GM19438 (cell line): ENCODE measurements at regions not wholly inside any gene's neighbourhood (a gene's known extent, or its start where the extent isn't known, plus 50 kb on each side); places are given as distances from the start of the nearest gene placed in this dataset.
"Not testable (repeated sequence)": the region's sequence is repeated elsewhere in the genome, so short reads cannot be mapped to it uniquely, and the experiment has no call there.

Experiments used
- ATAC-seq: cut with Tn5 transposase; IDR thresholded peaks from one replicate; pipeline ENCODE4 v1.9.1; 2021; ENCODE audit warnings: low read depth; ENCODE audit not compliant: unreplicated experiment

DNA sequence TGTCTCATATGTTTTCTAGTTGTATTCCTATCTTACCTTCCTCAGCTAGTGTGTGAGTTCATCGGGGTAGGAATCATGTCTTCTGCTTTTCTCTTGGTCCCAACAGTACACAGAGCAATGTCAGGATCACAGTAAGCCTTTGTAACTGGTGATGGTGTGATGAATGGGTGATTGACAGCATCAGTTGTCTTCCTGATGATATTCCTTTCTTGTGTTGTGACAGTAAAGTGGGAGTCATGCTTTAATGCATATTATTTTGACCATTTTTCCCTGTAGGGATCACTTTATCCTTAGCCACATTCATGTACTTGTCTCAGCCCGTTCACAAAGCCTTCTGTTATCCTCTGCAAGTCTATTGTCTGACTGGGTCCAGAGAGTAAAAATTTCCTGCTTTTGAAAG lies 501.7 kb downstream of the UTRN start:
- ATAC-seq = no peak

DNA sequence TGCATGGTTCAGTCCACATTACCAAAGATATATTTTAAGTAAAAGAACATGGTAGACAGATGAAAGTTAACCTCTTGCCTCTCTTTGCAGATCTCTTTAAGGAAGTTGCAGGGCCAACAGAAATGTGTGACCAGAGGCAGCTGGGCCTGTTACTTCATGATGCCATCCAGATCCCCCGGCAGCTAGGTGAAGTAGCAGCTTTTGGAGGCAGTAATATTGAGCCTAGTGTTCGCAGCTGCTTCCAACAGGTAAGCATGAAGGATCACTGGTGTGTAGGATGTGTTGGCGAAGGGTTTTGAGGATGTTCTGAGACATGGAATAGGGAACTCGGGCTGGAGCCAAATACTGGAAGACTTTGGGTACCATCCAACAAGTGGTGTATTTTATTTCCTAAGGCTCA lies 508.6 kb downstream of the UTRN start:
- ATAC-seq = no peak

DNA sequence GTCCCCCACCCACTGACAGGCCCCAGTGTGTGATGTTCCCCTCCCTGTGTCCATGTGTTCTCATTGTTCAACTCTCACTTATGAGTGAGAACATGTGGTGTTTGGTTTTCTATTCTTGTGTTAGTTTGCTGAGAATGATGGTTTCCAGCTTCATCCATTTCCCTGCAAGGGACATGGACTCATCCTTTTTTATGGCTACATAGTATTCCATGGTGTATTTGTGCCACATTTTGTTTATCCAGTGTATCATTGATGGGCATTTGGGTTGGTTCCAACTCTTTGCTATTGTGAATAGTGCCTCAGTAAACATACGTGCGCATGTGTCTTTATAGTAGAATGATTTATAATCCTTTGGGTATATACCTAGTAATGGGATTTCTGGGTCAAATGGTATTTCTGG lies 509.9 kb downstream of the UTRN start:
- not testable (repeated sequence) for ATAC-seq

DNA sequence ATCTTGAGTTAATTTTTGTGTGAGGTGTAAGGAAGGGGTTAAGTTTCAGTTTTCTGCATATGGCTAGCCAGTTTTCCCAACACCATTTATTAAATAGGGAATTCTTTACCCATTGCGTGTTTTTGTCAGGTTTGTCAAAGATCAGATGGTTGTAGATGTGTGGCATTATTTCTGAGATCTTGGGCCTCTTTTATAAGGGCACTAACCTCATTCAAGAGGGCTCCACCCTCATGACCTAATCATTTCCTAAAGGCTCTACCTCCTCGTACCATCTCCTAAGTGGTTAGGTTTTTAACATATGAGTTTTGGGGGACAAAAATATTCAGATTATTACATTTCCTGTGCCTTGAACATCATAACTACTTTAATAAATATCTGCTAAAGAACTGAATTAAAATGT lies 510.9 kb downstream of the UTRN start:
- no peak for ATAC-seq

DNA sequence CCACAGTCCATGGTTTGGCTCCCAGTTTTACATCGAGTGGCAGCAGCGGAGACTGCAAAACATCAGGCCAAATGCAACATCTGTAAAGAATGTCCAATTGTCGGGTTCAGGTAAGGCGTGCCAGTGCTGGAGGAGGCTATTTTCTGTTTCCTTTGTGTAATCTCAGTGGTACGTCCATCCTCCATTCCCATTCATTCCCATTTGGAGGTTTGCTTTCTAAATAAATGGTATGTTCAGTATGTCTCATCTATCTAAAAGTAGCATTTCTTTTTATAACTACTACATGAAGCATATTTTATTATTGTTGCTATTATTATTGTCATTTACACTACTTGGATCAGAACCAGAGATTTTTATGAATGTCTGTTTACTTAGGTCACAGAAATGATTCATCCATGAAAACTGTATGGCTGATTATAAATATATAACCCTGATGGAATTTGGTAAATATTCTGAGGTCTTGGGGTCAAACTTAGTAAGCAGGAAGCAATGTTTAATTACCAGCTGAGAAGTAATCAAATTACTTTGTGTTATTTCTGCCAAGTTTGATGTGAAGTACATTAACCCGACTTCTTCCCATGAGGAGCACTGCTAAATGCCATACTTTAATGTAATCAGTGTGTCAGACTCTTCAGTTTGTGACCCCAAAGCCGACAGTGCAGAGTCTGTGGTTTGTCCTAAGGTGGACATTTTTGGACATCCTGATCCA lies 512.9 kb downstream of the UTRN start:
- ATAC-seq = no peak

DNA sequence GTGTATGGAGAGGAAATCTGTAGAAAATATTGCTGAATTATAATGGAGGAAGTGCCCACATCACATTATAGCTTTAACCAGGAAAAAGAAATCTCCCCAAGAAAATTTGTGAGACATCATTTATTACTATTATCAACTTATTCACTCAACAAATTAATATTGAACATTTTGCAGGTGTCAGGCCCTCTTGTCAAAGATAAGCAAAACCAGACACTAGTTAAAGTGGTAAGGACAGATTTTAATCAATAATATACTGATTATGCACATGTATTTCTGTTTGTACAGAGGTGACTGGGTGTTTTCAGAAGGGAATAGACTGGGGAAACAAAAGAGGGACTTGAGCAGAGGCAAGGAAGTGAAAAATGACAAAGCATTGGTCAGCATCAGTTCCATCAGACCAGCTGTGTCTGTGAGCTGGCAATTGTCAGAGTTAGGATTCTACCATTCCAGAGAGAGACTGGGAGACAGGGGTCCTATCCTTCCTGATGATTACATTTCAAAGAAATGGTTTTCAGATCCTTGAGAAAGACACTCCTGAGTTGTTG lies 519.2 kb downstream of the UTRN start:
- no peak for ATAC-seq

DNA sequence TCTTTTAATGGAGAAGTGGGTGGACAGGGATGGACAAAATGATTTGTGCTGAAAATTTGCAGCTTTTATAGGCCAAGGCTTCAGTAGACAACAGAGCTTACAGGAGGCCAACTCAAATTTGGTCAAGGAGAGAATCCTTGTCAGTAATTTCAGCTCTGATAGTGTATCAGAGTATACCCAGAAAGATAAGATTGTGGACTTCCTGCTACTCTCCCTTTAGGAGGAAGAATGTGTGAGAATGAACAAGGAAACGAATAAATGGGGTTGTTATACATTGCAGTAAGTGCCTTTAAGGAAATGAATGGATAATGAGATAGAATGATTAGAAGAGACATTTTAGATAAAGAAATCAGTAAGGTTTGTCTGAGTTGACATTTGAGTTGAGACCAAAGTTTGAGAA lies 519.9 kb downstream of the UTRN start:
- ATAC-seq = no peak

DNA sequence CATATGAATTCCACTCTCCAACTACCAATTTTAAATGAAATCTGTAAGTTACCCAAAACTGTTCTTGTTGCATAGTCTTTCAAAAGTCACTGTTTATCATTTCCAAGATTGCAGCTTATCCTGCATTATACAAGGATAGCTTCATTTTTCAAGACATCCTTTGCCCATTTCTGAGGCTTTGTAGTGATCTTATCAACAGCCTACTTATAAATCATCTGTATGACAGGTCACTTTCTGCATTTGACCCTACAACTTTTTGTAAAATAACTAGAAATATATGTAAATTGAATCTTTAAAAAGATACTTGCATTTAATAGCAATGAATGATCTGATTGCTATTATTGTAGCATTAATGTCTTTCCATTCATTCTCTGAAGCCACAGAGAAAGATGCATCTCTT lies 521.1 kb downstream of the UTRN start:
- ATAC-seq = no peak

DNA sequence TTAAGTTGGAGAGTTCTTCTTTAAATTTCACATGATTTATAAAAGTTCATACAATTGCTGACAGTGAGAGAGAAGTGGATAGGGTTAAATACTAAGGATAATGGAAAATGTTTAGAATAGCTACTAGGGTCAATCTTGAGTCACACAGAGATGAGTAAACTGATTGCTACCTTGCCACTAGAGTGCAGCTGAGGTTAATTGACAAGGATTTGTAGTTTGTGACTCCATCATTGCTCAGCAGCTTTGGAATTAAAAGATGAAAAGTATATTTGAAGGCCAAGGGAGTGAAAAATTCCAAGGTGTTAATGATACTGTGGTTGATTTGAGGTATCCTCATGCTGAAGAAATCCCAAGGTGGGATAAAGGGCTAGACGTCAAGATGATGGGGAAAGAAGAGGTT lies 524.0 kb downstream of the UTRN start:
- ATAC-seq = no peak

DNA sequence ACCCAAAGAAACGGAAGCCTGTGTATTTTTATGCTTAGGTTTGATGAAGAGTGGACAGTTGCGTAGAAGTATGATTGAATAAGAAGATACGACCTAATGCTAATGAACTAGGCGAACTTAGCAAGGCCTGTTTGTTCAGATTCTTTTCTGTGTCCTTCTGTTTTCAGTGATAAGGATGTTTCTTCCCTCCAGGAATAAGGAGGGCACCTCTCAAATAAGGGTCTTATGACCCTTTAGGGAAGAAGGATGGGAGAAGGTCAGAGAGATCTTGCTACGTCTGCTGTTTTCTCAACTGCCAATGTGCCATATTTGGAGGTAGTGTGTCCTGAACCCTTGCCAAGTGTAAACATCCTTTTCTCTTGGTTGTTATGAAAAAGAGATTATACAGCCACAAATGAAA lies 524.8 kb downstream of the UTRN start:
- no peak for ATAC-seq

DNA sequence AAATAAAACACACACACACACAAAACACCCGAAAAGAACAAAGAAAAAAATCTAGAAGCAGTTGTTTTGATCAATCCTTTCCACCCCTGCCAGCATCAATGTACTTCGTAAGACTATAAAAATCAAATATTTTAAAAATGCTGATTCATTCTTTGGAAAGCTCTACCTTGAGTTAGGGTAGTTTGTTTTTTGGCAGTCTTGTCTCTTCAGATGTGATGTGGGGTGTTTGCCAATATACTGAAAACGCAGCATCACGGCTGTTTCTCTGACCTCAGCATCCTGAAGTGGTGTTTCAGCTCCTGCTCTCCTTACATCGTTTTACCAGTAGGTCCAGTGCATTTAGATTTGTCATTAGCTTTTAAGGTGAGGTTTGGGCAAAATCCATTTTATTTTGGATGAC lies 526.0 kb downstream of the UTRN start:
- no peak for ATAC-seq

DNA sequence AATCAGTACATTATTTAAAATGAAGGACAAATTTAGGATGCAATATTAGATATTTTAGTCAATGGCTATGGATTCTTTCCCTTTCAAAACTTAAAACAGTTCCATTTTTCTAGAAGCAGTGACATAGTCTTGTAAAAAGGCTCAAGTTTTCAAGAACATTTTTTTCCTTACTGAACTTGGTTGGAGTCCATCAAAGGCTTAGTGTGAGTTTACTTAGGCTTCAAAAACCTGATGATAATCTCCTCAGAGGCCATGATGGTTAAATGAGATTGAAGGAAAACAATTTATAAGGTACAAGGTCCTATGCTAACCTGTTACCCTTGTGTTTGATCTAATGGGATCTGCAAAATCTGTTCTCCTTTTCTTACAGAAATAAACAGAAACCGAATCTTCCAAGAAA lies 531.8 kb downstream of the UTRN start:
- ATAC-seq = no peak

DNA sequence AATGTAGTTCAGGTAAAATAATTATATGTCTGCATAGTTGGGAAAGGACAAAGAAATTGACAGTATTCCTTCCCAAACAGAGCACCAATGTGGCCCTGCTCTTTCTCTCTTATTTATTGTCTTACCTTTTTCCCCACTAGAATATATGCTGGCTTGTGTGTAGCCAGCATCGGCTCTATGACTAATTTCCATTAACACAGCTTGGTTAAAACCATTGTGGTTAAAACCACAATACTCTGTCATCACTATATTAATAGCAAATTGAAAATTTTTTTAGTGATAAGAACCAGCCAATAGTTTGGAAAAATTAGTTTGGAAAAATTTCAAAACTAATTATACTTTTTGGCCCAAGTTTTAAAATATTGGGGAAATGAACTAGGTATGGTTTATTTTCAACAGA lies 535.1 kb downstream of the UTRN start:
- ATAC-seq = no peak

DNA sequence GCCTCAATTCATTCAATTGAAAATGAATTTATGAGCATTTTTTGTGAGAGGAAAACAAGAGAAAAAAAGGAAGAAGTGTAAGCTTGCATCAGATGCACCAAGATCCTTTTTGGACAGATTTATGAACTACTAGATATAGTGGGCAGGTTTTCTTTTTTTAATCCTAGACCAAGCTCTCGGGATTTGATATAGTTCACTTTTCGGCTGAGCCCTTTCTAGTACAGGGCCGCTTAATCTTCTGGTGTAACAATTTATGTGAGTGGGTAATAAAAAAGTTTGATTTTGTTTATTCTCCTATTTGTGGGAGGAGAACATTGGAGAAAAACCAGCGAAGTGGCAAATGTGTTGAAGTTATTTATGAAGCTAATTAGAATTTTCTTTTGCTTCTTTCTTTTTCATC lies 538.0 kb downstream of the UTRN start:
- no peak for ATAC-seq

DNA sequence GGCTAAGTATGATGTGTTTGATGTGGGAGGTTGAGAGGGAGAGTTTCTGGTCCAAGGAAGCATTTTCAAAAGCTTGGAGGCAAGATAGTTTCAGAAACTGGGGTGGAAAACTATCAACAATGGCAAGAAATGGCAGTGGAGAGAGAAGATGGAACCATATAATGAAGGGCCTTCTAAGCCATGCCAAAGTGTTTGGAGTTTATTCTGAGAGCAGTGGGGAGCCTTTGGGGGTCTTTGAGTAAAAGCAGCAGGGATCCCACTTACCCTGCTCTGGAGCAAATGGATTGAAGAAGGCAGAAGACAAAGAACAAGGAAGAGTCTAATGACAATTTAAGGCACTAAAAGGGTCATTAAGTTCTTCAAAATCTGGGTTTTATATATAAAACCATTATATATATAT lies 538.9 kb downstream of the UTRN start:
- ATAC-seq = no peak

DNA sequence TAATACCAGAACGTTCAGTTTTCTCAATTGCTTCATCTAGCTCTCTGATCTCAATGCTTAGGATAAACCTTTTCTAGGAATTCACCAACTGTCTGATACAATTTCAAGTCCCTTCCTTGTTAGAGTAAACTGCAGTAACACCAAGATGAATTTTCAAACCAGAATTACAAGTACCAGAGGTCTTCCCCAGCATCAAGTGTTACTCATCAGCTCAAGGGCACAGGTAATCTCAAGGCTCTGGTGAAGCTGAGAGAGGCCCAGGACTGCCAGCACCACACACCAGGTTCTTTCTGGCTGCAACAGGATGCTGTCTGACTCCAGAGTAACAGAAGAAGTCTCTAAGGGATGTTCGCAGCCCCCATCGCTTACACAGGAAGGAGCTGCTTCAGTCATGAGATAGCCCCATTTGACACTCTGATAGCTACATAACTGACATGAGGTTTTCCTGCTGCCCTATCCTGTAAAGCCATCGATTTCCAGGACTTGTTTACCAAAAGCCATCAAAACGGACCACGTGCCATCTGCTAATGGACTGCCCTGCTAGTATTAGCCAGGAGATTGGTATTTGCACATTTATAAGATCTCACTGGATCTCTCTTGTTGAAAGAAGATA lies 549.4 kb downstream of the UTRN start:
- ATAC-seq = no peak

DNA sequence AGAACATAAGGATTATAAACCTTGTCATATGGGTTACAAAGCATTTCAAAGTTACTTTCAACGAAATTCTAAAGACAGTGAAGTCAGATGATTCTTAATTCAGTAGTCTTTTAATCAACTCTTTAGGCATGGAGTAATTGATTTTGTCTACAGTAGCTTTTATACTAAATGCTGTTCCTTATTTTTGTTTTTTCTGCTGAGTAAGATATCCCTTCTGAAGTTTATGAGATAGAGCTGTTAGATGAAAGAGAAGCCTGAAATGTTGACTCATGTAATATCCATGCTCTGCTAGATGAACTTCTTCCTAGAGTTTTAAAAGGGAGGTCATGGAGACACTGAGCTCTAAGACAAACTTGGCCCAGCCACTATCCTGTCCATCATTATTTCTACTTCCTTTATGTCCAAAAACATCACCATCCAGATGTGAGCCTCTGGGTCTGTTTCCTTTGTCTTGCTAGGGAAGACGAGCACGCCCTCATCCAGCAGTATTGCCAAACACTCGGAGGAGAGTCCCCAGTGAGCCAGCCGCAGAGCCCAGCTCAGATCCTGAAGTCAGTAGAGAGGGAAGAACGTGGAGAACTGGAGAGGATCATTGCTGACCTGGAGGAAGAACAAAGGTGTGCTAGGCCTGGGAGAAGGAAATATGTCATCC lies 550.3 kb downstream of the UTRN start:
- ATAC-seq = no peak

DNA sequence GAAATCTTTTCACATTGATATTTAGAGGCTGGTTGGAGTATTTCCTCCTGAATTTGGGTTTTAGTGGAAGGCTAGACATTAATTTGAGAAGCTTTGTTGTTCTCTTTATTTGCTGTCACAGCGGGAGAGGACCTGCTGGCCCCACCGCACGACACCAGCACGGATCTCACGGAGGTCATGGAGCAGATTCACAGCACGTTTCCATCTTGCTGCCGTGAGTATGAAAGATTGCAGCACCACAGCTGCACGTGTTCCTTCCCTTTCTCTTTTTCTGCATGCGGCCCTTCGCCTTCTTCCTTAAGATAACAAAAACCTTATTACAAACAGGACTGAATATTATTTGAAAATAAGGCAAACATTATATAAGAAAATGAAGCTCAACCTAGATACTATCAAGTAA lies 555.5 kb downstream of the UTRN start:
- ATAC-seq = no peak

DNA sequence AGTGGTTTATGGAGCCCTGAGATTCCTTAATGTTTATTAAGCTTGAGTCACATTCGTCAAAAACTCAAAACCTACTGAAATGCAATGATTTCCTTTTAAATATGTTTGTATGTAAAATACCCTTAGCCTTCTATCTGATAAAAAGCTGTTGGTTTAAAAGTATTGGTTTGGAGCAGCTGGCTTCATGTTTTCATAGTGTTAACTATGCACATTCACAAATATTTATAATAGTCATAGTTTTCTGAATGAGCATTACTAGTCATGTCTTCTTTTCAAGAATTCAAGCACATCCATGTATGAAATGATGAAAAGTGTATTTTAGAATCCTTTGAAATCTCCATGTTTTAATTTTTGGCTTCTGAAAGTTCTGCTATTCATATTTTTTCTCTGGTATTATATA lies 558.6 kb downstream of the UTRN start:
- ATAC-seq = no peak

DNA sequence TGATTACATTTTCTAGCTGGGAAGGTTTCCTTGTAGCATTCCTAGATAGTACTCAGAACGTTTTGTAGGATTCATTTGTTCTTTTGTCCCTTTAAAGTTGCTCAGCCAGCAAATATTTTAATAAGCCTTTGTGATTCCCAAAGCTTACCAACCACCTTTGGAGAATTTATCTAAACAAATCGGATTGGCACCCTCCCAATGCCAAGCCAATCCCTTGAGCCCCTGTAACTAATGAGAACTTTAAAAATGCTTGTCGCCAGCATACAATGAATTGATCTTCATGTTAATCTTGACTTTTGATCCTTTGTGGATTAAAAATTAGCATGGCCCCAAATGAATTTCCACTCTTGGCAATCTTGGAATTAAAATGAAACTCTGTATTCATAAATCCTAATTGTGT lies 559.5 kb downstream of the UTRN start:
- no peak for ATAC-seq

DNA sequence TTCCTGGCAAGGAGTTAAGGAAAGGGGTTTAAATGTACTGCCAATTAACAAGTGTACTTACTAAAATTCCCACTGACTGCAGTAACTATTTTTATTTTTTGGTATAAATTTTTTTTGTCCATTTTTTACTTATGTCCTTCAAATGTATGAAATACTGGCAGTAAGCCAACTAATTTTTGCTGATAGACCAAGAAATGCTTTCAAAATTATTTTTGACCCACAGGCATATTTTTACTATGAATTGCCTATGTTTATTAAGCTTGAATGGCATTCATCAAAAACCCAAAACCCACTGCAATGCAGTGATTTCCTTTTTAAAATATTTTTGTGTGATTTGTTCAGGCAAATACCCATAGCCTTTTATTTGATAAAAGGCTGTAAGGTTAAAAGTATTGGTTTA lies 560.1 kb downstream of the UTRN start:
- ATAC-seq = no peak

DNA sequence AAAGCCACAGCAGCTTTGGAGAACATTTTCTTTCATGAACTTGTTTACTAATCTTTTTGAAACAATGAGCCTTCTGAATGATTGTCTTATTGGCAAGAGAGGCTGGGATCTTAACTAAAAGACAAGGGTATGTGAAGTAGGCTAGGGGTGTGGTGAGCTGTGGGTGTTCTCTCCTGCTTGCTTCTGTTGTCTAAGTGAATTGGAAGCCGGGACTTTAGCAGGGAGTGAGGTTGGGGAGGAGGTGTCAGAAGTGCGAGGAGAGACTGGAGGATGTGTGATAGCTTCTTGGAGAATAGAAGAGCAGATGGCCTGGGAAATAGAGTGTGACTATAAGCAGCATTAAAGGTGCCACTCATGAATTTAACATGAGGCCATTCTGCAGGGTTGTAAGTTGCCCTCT lies 562.8 kb downstream of the UTRN start:
- ATAC-seq = no peak
